WERI-Rb-1 (cell line): ENCODE measurements at regions not wholly inside any gene's neighbourhood (a gene's known extent, or its start where the extent isn't known, plus 50 kb on each side); places are given as distances from the start of the nearest gene placed in this dataset.
"Not testable (repeated sequence)": the region's sequence is repeated elsewhere in the genome, so short reads cannot be mapped to it uniquely, and the experiment has no call there.

Experiments used
- DNase-seq: peaks from one replicate; pipeline ENCODE4 v3.0.0-alpha.2; 2020
- H3K27ac ChIP-seq: fragments of 250-450 bp; sonication (Bioruptor Pico); 2 replicates; pipeline ENCODE4 v1.5.1; 2020; ENCODE audit warnings: mild to moderate bottlenecking, moderate library complexity
- H3K27me3 ChIP-seq: fragments of 250-450 bp; sonication (Bioruptor Pico); 2 replicates; pipeline ENCODE4 v1.5.1; 2021; ENCODE audit warnings: mild to moderate bottlenecking, low read depth, moderate library complexity; ENCODE audit not compliant: insufficient read depth, severe bottlenecking
- H3K36me3 ChIP-seq: fragments of 250-450 bp; sonication (Bioruptor Pico); 2 replicates; pipeline ENCODE4 v1.5.1; 2020; ENCODE audit warnings: mild to moderate bottlenecking, moderate library complexity
- H3K4me3 ChIP-seq: 2 replicates; pipeline ENCODE4 v1.5.1; 2011; ENCODE audit warnings: low read depth, mild to moderate bottlenecking, control low read depth, low read length
- H3K9me3 ChIP-seq: fragments of 250-450 bp; sonication (Bioruptor Pico); 2 replicates; pipeline ENCODE4 v1.5.1; 2021; ENCODE audit warnings: mild to moderate bottlenecking, moderate library complexity; ENCODE audit not compliant: severe bottlenecking
- CTCF ChIP-seq: IDR thresholded peaks from 2 replicates; pipeline ENCODE4 v1.5.1; 2011; ENCODE audit warnings: low read depth, mild to moderate bottlenecking, control low read depth, inconsistent platforms, low read length

GRCh38 chr18:11362856-11363255, 213.5 kb upstream of the PIEZO2 start:
- Histone ChIP-seq H3K9me3 (no peaks in the 10 kb centered on the region), H3K27ac (no peak overlapping the region), H3K36me3 (no peaks in the 10 kb centered on the region), H3K27me3 (peaks cover 2% of the 10 kb centered on the region), H3K4me3 (no peak overlapping the region)
- no peak for TF ChIP-seq CTCF
- no peak for DNase-seq

DNA sequence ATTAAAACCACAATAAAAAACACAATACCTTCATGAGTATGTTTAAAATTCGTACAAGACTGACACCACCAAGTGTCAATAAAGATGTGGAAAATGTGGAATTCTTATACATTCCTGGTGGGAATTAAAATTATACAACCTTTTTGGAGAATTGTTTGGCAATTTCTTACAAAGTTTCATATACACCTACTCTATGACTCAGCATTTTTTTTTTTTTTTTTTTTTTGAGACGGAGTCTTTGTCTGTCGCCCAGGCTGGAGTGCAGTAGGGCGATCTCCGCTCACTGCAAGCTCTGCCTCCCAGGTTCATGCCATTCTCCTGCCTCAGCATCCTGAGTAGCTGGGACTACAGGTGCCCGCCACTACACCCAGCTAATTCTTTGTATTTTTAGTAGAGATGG, 212.5 kb upstream of the PIEZO2 start:
- H3K27ac ChIP-seq, H3K4me3 ChIP-seq, H3K36me3 ChIP-seq, DNase-seq, H3K9me3 ChIP-seq, H3K27me3 ChIP-seq: not testable (repeated sequence)

- H3K27ac ChIP-seq = no peak overlapping the region
- DNase-seq = no peak
- H3K9me3 ChIP-seq = no peaks in the 10 kb centered on the region
- TF ChIP-seq CTCF = no peak
- H3K36me3 ChIP-seq = no peaks in the 10 kb centered on the region
- no peak overlapping the region for H3K4me3 ChIP-seq
- H3K27me3 ChIP-seq = no peaks in the 10 kb centered on the region
These were observed 208.3 kb upstream of the PIEZO2 start for GRCh38 chr18:11357678-11358077.

DNA sequence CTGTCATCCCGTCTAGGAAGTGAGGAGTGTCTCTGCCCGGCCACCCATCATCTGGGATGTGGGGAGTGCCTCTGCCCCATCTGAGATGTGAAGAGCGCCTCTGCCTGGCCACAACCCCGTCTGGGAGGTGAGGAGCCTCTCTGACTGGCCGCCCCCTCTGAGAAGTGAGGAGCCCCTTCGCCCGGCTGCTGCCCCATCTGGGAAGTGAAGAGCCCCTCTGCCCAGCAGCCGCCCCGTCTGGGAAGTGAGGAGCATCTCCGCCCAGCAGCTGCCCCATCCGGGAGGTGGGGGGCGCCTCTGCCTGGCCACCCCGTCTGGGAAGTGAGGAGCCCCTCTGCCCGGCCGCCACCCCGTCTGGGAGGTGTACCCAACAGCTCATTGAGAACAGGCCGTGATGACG, 195.2 kb upstream of the PIEZO2 start:
- H3K27me3 ChIP-seq, H3K9me3 ChIP-seq, H3K36me3 ChIP-seq, DNase-seq, H3K27ac ChIP-seq, H3K4me3 ChIP-seq: not testable (repeated sequence)

- no peaks in the 10 kb centered on the region for H3K27me3 ChIP-seq
- peaks cover 2% of the 10 kb centered on the region for H3K9me3 ChIP-seq
- DNase-seq = no peak
- TF ChIP-seq CTCF = no peak
- H3K27ac ChIP-seq = no peak overlapping the region
- H3K4me3 ChIP-seq = no peak overlapping the region
- H3K36me3 ChIP-seq = no peaks in the 10 kb centered on the region
These were observed 193.7 kb upstream of the PIEZO2 start for GRCh38 chr18:11343096-11343495.

DNA sequence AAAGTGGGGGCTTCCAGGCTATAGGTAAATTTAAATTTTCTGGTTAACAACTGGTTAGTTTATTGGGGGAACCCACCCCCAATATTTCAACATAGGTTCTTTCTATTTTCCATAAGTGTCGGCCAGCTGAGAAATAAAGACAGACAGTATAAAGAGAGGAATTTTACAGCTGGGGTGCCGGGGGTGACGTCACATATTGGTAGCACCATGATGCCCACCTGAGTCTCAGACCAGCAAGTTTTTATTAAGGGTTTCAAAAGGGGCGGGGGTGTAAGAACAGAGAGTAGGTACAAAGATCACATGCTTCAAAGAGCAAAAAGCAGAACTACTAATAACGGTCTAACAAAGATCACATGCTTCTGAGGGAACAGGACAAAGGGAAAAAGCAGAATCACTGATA, 192.7 kb upstream of the PIEZO2 start:
- not testable (repeated sequence) for H3K36me3 ChIP-seq, H3K27me3 ChIP-seq, H3K9me3 ChIP-seq, H3K27ac ChIP-seq, H3K4me3 ChIP-seq, DNase-seq

GRCh38 chr18:11339188-11339775, 189.9 kb upstream of the PIEZO2 start:
- Histone ChIP-seq H3K27me3 (no peaks in the 10 kb centered on the region), H3K4me3 (no peak overlapping the region), H3K27ac (no peak overlapping the region), H3K36me3 (no peaks in the 10 kb centered on the region), H3K9me3 (peaks cover 2% of the 10 kb centered on the region)
- no peak for TF ChIP-seq CTCF
- DNase-seq = no peak
